ENCODE measurements at regions not wholly inside any gene's neighbourhood (a gene's known extent, or its start where the extent isn't known, plus 50 kb on each side); places are given as distances from the start of the nearest gene placed in this dataset.

- FAIRE-seq, result no peak
Observed at GRCh38 chr10:114730291-114730690, 72.2 kb upstream of the ABLIM1 start.

GRCh38 chr10:114732931-114733330, 74.9 kb upstream of the ABLIM1 start:
- no peak for DNase-seq
- no peak for TF ChIP-seq CTCF (IDR thresholded peaks at IDR 0.05)
- intact Hi-C loops (cut with DNase I), result no loop called here
- H3K4me1 ChIP-seq, result no peaks in the 10 kb centered on the region
- H3K4me3 ChIP-seq, result no peak overlapping the region
- no peak for FAIRE-seq
- H3K9me3 ChIP-seq, result peaks cover 0 to 3% (median 0%) of the 10 kb centered on the region in 4 donors
- peak in 2 of 4 donors; percentile 25 to 35 for ATAC-seq
- no peak overlapping the region for H3K27ac ChIP-seq
- no peaks in the 10 kb centered on the region for H3K27me3 ChIP-seq
- H3K36me3 ChIP-seq, result no peaks in the 10 kb centered on the region
- 91 to 98% methylated on average over 1 of the region's 1 CpG for WGBS, 2 donors

More at GRCh38 chr10:114730291-114730690, 72.2 kb upstream of the ABLIM1 start:
- no peak overlapping the region for H3K4me3 ChIP-seq
- no peak for TF ChIP-seq CTCF (IDR thresholded peaks at IDR 0.05)
- intact Hi-C loops (cut with DNase I), result no loop called here
- H3K4me1 ChIP-seq, result peaks cover 4 to 14% (median 7%) of the 10 kb centered on the region in 3 donors
- no peak for DNase-seq
- no peaks in the 10 kb centered on the region for H3K27me3 ChIP-seq
- no peak for ATAC-seq
- no peaks in the 10 kb centered on the region for H3K36me3 ChIP-seq
- no peak overlapping the region for H3K27ac ChIP-seq
- WGBS, 2 donors, result 92 to 97% methylated on average over 6 of the region's 6 CpGs
- peaks cover 0 to 3% (median 0%) of the 10 kb centered on the region in 4 donors for H3K9me3 ChIP-seq

GRCh38 chr10:114735946-114736345, 77.9 kb upstream of the ABLIM1 start:
- peaks cover 0 to 3% (median 0%) of the 10 kb centered on the region in 4 donors for H3K9me3 ChIP-seq
- H3K27ac ChIP-seq, result no peak overlapping the region
- TF ChIP-seq CTCF (IDR thresholded peaks at IDR 0.05), result no peak
- H3K36me3 ChIP-seq, result no peaks in the 10 kb centered on the region
- no peaks in the 10 kb centered on the region for H3K27me3 ChIP-seq
- FAIRE-seq, result no peak
- H3K4me1 ChIP-seq, result no peaks in the 10 kb centered on the region
- DNase-seq, result no peak
- intact Hi-C loops (cut with DNase I), result no loop called here
- no peak overlapping the region for H3K4me3 ChIP-seq
- no peak for ATAC-seq

GRCh38 chr10:114743521-114744231, 77.9 kb upstream of the FHIP2A start:
- TF ChIP-seq CTCF (IDR thresholded peaks at IDR 0.05), result no peak
- H3K9me3 ChIP-seq, result no peaks in the 10 kb centered on the region
- WGBS, 2 donors, result 83 to 85% methylated on average over 6 of the region's 6 CpGs
- FAIRE-seq, result no peak
- no peak overlapping the region for H3K4me3 ChIP-seq
- intact Hi-C loops (cut with DNase I), result no loop called here
- no peaks in the 10 kb centered on the region for H3K36me3 ChIP-seq
- DNase-seq, result no peak
- H3K27ac ChIP-seq, result no peak overlapping the region
- ATAC-seq, result no peak
- no peaks in the 10 kb centered on the region for H3K4me1 ChIP-seq
- no peaks in the 10 kb centered on the region for H3K27me3 ChIP-seq

GRCh38 chr10:114746531-114746930, 75.0 kb upstream of the FHIP2A start:
- Histone ChIP-seq H3K4me1 (no peaks in the 10 kb centered on the region), H3K4me3 (no peak overlapping the region), H3K36me3 (no peaks in the 10 kb centered on the region), H3K9me3 (no peaks in the 10 kb centered on the region), H3K27ac (no peak overlapping the region), H3K27me3 (no peaks in the 10 kb centered on the region)
- intact Hi-C loops (cut with DNase I), result no loop called here
- WGBS, 2 donors, result 75 to 99% methylated on average over 3 of the region's 3 CpGs
- DNase-seq (no peak), ATAC-seq (no peak), FAIRE-seq (no peak)
- no peak for TF ChIP-seq CTCF (IDR thresholded peaks at IDR 0.05)
